ENCODE measurements at regions not wholly inside any gene's neighbourhood (a gene's known extent, or its start where the extent isn't known, plus 50 kb on each side); places are given as distances from the start of the nearest gene placed in this dataset.

GRCh38 chr2:7262727-7263126, 345.5 kb downstream of the RNF144A start:
- no peak for TF ChIP-seq EZH2 (optimal IDR thresholded peaks at IDR 0.05; ENCODE audit: low read depth, low read length)
- no peak for TF ChIP-seq CTCF (IDR thresholded peaks at IDR 0.05; ENCODE audit: low read length)
- TF ChIP-seq EZH2phosphoT487 (IDR thresholded peaks at IDR 0.05; ENCODE audit: low read length) = no peak
